GM23338 (cell line): ENCODE measurements at regions not wholly inside any gene's neighbourhood (a gene's known extent, or its start where the extent isn't known, plus 50 kb on each side); places are given as distances from the start of the nearest gene placed in this dataset.

Source experiments
- ATAC-seq: fragments of 200-7000 bp; cut with Tn5 transposase; 3 replicates; pipeline ENCODE4 v1.9.1; 2020
- DNase-seq: peaks from one replicate; pipeline ENCODE4 v3.0.0-alpha.2; 2015; ENCODE audit warnings: low spot score
- H2AFZ ChIP-seq: fragments of 200-600 bp; sonication (generic); 2 replicates; pipeline ENCODE4 v1.8.0; 2016; ENCODE audit warnings: antibody characterized with exemption, mild to moderate bottlenecking, moderate library complexity
- H3F3A ChIP-seq: fragments of 200-600 bp; sonication (generic); replicated peaks from 2 replicates; pipeline ENCODE4 v1.8.0; 2017; ENCODE audit warnings: antibody characterized with exemption, mixed run types, low read depth
- H3K27ac ChIP-seq: fragments of 200-600 bp; sonication (generic); 2 replicates; pipeline ENCODE4 v1.6.1; 2016; ENCODE audit warnings: low read depth
- H3K27me3 ChIP-seq: fragments of 200-600 bp; sonication (generic); 2 replicates; pipeline ENCODE4 v1.8.0; 2016; ENCODE audit warnings: mild to moderate bottlenecking, mixed run types, moderate library complexity; ENCODE audit not compliant: insufficient read depth
- H3K36me3 ChIP-seq: fragments of 200-600 bp; sonication (generic); 2 replicates; pipeline ENCODE4 v1.8.0; 2016; ENCODE audit warnings: mild to moderate bottlenecking; ENCODE audit not compliant: insufficient read depth
- H3K4me1 ChIP-seq: fragments of 200-600 bp; sonication (generic); 2 replicates; pipeline ENCODE4 v1.8.0; 2016; ENCODE audit warnings: mild to moderate bottlenecking, moderate library complexity; ENCODE audit not compliant: insufficient read depth
- H3K4me2 ChIP-seq: fragments of 200-600 bp; sonication (generic); 2 replicates; pipeline ENCODE4 v1.7.1; 2017; ENCODE audit warnings: mixed run types
- H3K4me3 ChIP-seq: fragments of 200-600 bp; sonication (generic); 2 replicates; pipeline ENCODE4 v1.6.1; 2016; ENCODE audit warnings: mixed run types
- H3K79me2 ChIP-seq: fragments of 200-600 bp; sonication (generic); replicated peaks from 2 replicates; pipeline ENCODE4 v1.8.0; 2017; ENCODE audit warnings: mild to moderate bottlenecking; ENCODE audit not compliant: insufficient read depth
- H3K9me2 ChIP-seq: fragments of 200-600 bp; sonication (generic); 2 replicates; pipeline ENCODE4 v1.8.0; 2017; ENCODE audit not compliant: insufficient read depth
- H4K20me1 ChIP-seq: fragments of 200-600 bp; sonication (generic); replicated peaks from 2 replicates; pipeline ENCODE4 v1.8.0; 2017; ENCODE audit warnings: mild to moderate bottlenecking; ENCODE audit not compliant: insufficient read depth
- H3K27ac Mint-ChIP-seq: 2 replicates; pipeline ENCODE4 v1.8.0; 2020; ENCODE audit warnings: inconsistent platforms, mild to moderate bottlenecking, moderate library complexity, mixed read lengths
- H3K27me3 Mint-ChIP-seq: 3 replicates; pipeline ENCODE4 v1.8.0; 2022; ENCODE audit warnings: low read depth, mild to moderate bottlenecking, moderate library complexity, mixed read lengths, inconsistent platforms; ENCODE audit not compliant: insufficient read depth, poor library complexity
- H3K36me3 Mint-ChIP-seq: 3 replicates; pipeline ENCODE4 v1.8.0; 2021; ENCODE audit warnings: low read depth, mild to moderate bottlenecking, inconsistent platforms, moderate library complexity, mixed read lengths
- H3K4me1 Mint-ChIP-seq: 3 replicates; pipeline ENCODE4 v1.8.0; 2020; ENCODE audit warnings: mild to moderate bottlenecking, inconsistent platforms, mixed read lengths
- H3K4me3 Mint-ChIP-seq: 3 replicates; pipeline ENCODE4 v1.8.0; 2021; ENCODE audit warnings: moderate library complexity, mild to moderate bottlenecking, inconsistent platforms, mixed read lengths
- H3K9me3 Mint-ChIP-seq: 3 replicates; pipeline ENCODE4 v1.8.0; 2020; ENCODE audit warnings: moderate library complexity, mild to moderate bottlenecking, inconsistent platforms, mixed read lengths
- CREB1 ChIP-seq: fragments of 250-450 bp; sonication (Bioruptor Pico); IDR thresholded peaks from 2 replicates; pipeline ENCODE4 v1.5.0; 2020; ENCODE audit warnings: low read depth, mild to moderate bottlenecking, moderate library complexity
- EZH2phosphoT487 ChIP-seq: fragments of 200-600 bp; sonication (generic); IDR thresholded peaks from one replicate; pipeline ENCODE4 v1.8.1; 2018; ENCODE audit warnings: antibody characterized with exemption; ENCODE audit not compliant: unreplicated experiment
- JUNB ChIP-seq: IDR thresholded peaks from one replicate; pipeline ENCODE4 v1.6.1; 2016; ENCODE audit warnings: antibody characterized with exemption; ENCODE audit not compliant: unreplicated experiment
- NANOG ChIP-seq: IDR thresholded peaks from 2 replicates; pipeline ENCODE4 v1.6.1; 2016; ENCODE audit warnings: antibody characterized with exemption, borderline replicate concordance
- POLR2AphosphoS5 ChIP-seq: IDR thresholded peaks from 2 replicates; pipeline ENCODE4 v1.6.1; 2016; ENCODE audit warnings: antibody characterized with exemption, low read depth
- REST ChIP-seq: IDR thresholded peaks from one replicate; pipeline ENCODE4 v1.6.1; 2018; ENCODE audit warnings: antibody characterized with exemption; ENCODE audit not compliant: unreplicated experiment
- STAT1 ChIP-seq: IDR thresholded peaks from one replicate; pipeline ENCODE4 v1.6.1; 2016; ENCODE audit warnings: antibody characterized with exemption; ENCODE audit not compliant: unreplicated experiment
- ZNF114 ChIP-seq: fragments of 250-450 bp; sonication (Bioruptor Pico); IDR thresholded peaks from 2 replicates; pipeline ENCODE4 v1.5.0; 2020; ENCODE audit warnings: mild to moderate bottlenecking, moderate library complexity
- ZNF331 ChIP-seq: fragments of 250-450 bp; sonication (Bioruptor Pico); IDR thresholded peaks from 2 replicates; pipeline ENCODE4 v1.5.0; 2020; ENCODE audit warnings: low read depth, mild to moderate bottlenecking, moderate library complexity
- TF ChIP-seq, protein P1 (sequence below), 2 experiments: fragments of 200-600 bp in 1 of 2; sonication (generic) in 1 of 2; conservative IDR thresholded peaks; 2 replicates each; pipeline versions ENCODE4 v1.5.1 to v1.6.1; 2016 to 2017; ENCODE audit warnings: antibody characterized with exemption in 2 of 2, low read depth in 2 of 2, mild to moderate bottlenecking in 2 of 2, moderate library complexity in 1 of 2
- TF ChIP-seq, protein P2 (sequence below): IDR thresholded peaks from 2 replicates; pipeline ENCODE4 v1.6.1; 2016; ENCODE audit warnings: antibody characterized with exemption
- TF ChIP-seq, protein P3 (sequence below): fragments of 250-450 bp; sonication (Bioruptor Pico); IDR thresholded peaks from 2 replicates; pipeline ENCODE4 v1.5.0; 2020; ENCODE audit warnings: mild to moderate bottlenecking, moderate library complexity

- TF ChIP-seq ZNF331 (CRISPR knock-in tag) = no peak
- TF ChIP-seq POLR2AphosphoS5 = no peak
- no peak for TF ChIP-seq EZH2phosphoT487
- TF ChIP-seq, protein P1, sequence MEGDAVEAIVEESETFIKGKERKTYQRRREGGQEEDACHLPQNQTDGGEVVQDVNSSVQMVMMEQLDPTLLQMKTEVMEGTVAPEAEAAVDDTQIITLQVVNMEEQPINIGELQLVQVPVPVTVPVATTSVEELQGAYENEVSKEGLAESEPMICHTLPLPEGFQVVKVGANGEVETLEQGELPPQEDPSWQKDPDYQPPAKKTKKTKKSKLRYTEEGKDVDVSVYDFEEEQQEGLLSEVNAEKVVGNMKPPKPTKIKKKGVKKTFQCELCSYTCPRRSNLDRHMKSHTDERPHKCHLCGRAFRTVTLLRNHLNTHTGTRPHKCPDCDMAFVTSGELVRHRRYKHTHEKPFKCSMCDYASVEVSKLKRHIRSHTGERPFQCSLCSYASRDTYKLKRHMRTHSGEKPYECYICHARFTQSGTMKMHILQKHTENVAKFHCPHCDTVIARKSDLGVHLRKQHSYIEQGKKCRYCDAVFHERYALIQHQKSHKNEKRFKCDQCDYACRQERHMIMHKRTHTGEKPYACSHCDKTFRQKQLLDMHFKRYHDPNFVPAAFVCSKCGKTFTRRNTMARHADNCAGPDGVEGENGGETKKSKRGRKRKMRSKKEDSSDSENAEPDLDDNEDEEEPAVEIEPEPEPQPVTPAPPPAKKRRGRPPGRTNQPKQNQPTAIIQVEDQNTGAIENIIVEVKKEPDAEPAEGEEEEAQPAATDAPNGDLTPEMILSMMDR (conservative IDR thresholded peaks at IDR 0.05; ENCODE audit: low read depth in 2 of 2) = no peak
- no peak for TF ChIP-seq ZNF114 (CRISPR knock-in tag)
Measured at GRCh38 chr6:147119310-147119709, 84.9 kb upstream of the STXBP5 start (continued).

- Histone ChIP-seq H3K9me2 (no peaks in the 10 kb centered on the region), H3F3A (no peaks in the 10 kb centered on the region), H3K79me2 (no peaks in the 10 kb centered on the region), H2AFZ (no peak overlapping the region), H3K4me2 (no peak overlapping the region), H3K4me3 (no peak overlapping the region), H3K27ac (no peak overlapping the region), H3K4me1 (no peaks in the 10 kb centered on the region), H4K20me1 (no peaks in the 10 kb centered on the region), H3K27me3 (no peaks in the 10 kb centered on the region), H3K36me3 (no peaks in the 10 kb centered on the region)
- Mint-ChIP-seq H3K27me3 (no peaks in the 10 kb centered on the region), H3K4me3 (no peak overlapping the region), H3K4me1 (peaks cover 5% of the 10 kb centered on the region; the same call in 2 of the 3 replicates), H3K27ac (no peak overlapping the region), H3K9me3 (peaks cover 3% of the 10 kb centered on the region; the same call in 1 of the 3 replicates), H3K36me3 (no peaks in the 10 kb centered on the region)
- TF ChIP-seq CREB1 (CRISPR knock-in tag) (no peak), ZNF331 (CRISPR knock-in tag) (no peak), REST (no peak), ZNF114 (CRISPR knock-in tag) (no peak), NANOG (no peak), EZH2phosphoT487 (no peak), JUNB (no peak), STAT1 (no peak)
- TF ChIP-seq, protein P2, sequence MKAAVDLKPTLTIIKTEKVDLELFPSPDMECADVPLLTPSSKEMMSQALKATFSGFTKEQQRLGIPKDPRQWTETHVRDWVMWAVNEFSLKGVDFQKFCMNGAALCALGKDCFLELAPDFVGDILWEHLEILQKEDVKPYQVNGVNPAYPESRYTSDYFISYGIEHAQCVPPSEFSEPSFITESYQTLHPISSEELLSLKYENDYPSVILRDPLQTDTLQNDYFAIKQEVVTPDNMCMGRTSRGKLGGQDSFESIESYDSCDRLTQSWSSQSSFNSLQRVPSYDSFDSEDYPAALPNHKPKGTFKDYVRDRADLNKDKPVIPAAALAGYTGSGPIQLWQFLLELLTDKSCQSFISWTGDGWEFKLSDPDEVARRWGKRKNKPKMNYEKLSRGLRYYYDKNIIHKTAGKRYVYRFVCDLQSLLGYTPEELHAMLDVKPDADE = no peak
- TF ChIP-seq, protein P3, sequence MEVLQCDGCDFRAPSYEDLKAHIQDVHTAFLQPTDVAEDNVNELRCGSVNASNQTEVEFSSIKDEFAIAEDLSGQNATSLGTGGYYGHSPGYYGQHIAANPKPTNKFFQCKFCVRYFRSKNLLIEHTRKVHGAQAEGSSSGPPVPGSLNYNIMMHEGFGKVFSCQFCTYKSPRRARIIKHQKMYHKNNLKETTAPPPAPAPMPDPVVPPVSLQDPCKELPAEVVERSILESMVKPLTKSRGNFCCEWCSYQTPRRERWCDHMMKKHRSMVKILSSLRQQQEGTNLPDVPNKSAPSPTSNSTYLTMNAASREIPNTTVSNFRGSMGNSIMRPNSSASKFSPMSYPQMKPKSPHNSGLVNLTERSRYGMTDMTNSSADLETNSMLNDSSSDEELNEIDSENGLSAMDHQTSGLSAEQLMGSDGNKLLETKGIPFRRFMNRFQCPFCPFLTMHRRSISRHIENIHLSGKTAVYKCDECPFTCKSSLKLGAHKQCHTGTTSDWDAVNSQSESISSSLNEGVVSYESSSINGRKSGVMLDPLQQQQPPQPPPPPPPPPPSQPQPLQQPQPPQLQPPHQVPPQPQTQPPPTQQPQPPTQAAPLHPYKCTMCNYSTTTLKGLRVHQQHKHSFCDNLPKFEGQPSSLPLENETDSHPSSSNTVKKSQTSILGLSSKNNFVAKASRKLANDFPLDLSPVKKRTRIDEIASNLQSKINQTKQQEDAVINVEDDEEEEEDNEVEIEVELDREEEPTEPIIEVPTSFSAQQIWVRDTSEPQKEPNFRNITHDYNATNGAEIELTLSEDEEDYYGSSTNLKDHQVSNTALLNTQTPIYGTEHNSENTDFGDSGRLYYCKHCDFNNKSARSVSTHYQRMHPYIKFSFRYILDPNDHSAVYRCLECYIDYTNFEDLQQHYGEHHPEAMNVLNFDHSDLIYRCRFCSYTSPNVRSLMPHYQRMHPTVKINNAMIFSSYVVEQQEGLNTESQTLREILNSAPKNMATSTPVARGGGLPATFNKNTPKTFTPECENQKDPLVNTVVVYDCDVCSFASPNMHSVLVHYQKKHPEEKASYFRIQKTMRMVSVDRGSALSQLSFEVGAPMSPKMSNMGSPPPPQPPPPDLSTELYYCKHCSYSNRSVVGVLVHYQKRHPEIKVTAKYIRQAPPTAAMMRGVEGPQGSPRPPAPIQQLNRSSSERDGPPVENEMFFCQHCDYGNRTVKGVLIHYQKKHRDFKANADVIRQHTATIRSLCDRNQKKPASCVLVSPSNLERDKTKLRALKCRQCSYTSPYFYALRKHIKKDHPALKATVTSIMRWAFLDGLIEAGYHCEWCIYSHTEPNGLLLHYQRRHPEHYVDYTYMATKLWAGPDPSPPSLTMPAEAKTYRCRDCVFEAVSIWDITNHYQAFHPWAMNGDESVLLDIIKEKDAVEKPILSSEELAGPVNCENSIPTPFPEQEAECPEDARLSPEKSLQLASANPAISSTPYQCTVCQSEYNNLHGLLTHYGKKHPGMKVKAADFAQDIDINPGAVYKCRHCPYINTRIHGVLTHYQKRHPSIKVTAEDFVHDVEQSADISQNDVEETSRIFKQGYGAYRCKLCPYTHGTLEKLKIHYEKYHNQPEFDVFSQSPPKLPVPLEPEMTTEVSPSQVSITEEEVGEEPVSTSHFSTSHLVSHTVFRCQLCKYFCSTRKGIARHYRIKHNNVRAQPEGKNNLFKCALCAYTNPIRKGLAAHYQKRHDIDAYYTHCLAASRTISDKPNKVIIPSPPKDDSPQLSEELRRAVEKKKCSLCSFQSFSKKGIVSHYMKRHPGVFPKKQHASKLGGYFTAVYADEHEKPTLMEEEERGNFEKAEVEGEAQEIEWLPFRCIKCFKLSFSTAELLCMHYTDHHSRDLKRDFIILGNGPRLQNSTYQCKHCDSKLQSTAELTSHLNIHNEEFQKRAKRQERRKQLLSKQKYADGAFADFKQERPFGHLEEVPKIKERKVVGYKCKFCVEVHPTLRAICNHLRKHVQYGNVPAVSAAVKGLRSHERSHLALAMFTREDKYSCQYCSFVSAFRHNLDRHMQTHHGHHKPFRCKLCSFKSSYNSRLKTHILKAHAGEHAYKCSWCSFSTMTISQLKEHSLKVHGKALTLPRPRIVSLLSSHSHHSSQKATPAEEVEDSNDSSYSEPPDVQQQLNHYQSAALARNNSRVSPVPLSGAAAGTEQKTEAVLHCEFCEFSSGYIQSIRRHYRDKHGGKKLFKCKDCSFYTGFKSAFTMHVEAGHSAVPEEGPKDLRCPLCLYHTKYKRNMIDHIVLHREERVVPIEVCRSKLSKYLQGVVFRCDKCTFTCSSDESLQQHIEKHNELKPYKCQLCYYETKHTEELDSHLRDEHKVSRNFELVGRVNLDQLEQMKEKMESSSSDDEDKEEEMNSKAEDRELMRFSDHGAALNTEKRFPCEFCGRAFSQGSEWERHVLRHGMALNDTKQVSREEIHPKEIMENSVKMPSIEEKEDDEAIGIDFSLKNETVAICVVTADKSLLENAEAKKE (CRISPR knock-in tag) = no peak
- no peak for ATAC-seq
- DNase-seq = no peak
Measured at GRCh38 chr6:147122823-147123222, 81.4 kb upstream of the STXBP5 start.
